HL-60 (cell line): ENCODE measurements at regions not wholly inside any gene's neighbourhood (a gene's known extent, or its start where the extent isn't known, plus 50 kb on each side); places are given as distances from the start of the nearest gene placed in this dataset.
"Not testable (repeated sequence)": the region's sequence is repeated elsewhere in the genome, so short reads cannot be mapped to it uniquely, and the experiment has no call there.

Source experiments
- DNase-seq, 2 experiments: peaks; one replicate each; pipeline ENCODE4 v3.0.0-alpha.2; 2010 to 2020; ENCODE audit warnings: low read depth in 1 of 2, low spot score in 1 of 2
- H3K27ac ChIP-seq: fragments of 250-450 bp; sonication (Bioruptor Pico); replicated peaks from 2 replicates; pipeline ENCODE4 v1.5.1; 2020; ENCODE audit warnings: mild to moderate bottlenecking, moderate library complexity
- H3K27me3 ChIP-seq: fragments of 250-450 bp; sonication (Bioruptor Pico); 2 replicates; pipeline ENCODE4 v1.5.1; 2021; ENCODE audit warnings: mild to moderate bottlenecking, moderate library complexity; ENCODE audit not compliant: insufficient read depth, poor library complexity, severe bottlenecking
- H3K4me3 ChIP-seq: replicated peaks from 2 replicates; pipeline ENCODE4 v1.5.1; 2011; ENCODE audit warnings: mild to moderate bottlenecking, control low read depth, low read length; ENCODE audit not compliant: insufficient read depth
- GABPA ChIP-seq: IDR thresholded peaks from 2 replicates; pipeline ENCODE4 v1.6.1; 2012; ENCODE audit warnings: low read depth
- POLR2AphosphoS5 ChIP-seq: IDR thresholded peaks from 2 replicates; pipeline ENCODE4 v1.6.1; 2012; ENCODE audit warnings: low read depth
- REST ChIP-seq: IDR thresholded peaks from 2 replicates; pipeline ENCODE4 v1.6.1; 2012; ENCODE audit warnings: low read depth; ENCODE audit not compliant: insufficient replicate concordance
- SPI1 ChIP-seq: IDR thresholded peaks from 2 replicates; pipeline ENCODE4 v1.6.1; 2012; ENCODE audit warnings: low read depth, mild to moderate bottlenecking, borderline replicate concordance
- TF ChIP-seq, protein P1 (sequence below): IDR thresholded peaks from one replicate; pipeline ENCODE4 v1.5.1; 2011; ENCODE audit warnings: low read length, control low read depth, inconsistent platforms; ENCODE audit not compliant: insufficient read depth

GRCh38 chr18:22285361-22286140 is 116.2 kb downstream of the GATA6 start:
- peak; percentile 35 to 38 for DNase-seq
- TF ChIP-seq GABPA (no peak), SPI1 (peak; percentile 83)
- H3K27ac ChIP-seq, result no peak overlapping the region
- H3K27me3 ChIP-seq, result no peaks in the 10 kb centered on the region
- H3K4me3 ChIP-seq, result no peak overlapping the region

DNA sequence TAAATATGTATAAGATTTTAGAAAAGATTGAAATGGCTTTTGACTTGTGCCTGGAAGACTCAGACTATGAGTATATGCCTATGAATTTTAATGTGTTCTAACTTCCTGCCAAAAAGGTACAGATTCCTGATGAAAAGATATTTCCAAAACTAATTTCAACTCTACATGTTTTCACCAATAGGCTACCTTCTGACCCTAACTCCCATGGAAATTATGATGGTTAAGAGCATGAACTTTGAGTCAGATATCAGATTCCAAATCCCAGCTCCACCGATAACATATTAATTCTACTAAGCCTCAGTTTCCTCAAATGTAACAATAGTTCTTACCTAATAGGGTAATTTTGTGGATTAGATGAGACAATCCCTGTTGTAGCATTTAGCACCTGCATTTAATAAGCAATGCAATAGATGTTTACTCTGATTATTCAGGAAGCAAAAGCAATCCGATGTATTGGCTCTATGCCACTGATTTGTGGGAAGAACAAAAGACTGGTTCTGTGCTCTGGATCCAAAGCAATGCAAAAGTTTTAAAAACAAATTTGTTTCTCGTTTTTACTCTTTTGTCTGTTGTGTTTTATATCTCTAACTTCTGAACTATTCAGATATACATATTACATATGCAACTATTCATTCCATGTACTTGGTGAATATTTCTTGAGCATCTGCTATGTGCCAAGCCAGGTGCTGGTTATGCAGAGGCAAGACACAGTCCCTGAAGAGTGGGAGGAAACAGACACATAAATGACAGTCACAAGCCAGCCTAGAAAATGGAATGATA is 115.4 kb downstream of the GATA6 start:
- TF ChIP-seq REST (no peak), GABPA (no peak), SPI1 (no peak), POLR2AphosphoS5 (no peak)
- TF ChIP-seq, protein P1, sequence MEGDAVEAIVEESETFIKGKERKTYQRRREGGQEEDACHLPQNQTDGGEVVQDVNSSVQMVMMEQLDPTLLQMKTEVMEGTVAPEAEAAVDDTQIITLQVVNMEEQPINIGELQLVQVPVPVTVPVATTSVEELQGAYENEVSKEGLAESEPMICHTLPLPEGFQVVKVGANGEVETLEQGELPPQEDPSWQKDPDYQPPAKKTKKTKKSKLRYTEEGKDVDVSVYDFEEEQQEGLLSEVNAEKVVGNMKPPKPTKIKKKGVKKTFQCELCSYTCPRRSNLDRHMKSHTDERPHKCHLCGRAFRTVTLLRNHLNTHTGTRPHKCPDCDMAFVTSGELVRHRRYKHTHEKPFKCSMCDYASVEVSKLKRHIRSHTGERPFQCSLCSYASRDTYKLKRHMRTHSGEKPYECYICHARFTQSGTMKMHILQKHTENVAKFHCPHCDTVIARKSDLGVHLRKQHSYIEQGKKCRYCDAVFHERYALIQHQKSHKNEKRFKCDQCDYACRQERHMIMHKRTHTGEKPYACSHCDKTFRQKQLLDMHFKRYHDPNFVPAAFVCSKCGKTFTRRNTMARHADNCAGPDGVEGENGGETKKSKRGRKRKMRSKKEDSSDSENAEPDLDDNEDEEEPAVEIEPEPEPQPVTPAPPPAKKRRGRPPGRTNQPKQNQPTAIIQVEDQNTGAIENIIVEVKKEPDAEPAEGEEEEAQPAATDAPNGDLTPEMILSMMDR, result no peak
- Histone ChIP-seq H3K27ac (no peak overlapping the region), H3K27me3 (no peaks in the 10 kb centered on the region)

GRCh38 chr18:22283855-22284254 is 114.5 kb downstream of the GATA6 start:
- not testable (repeated sequence) for H3K27ac ChIP-seq, H3K27me3 ChIP-seq, DNase-seq, H3K4me3 ChIP-seq

More for the DNA sequence above, 115.4 kb downstream of the GATA6 start:
- DNase-seq, result no peak
- no peak overlapping the region for H3K4me3 ChIP-seq

- TF ChIP-seq, protein P1, result no peak
- no peak for TF ChIP-seq POLR2AphosphoS5
- no peak for TF ChIP-seq SPI1
- TF ChIP-seq GABPA, result no peak
- no peak for TF ChIP-seq REST
- no peak for DNase-seq
- no peak overlapping the region for H3K4me3 ChIP-seq
- no peak overlapping the region for H3K27ac ChIP-seq
- no peaks in the 10 kb centered on the region for H3K27me3 ChIP-seq
Observed at GRCh38 chr18:22283397-22283796, 114.0 kb downstream of the GATA6 start.
